Astrocyte (in vitro differentiated cells and primary cell): ENCODE measurements at regions not wholly inside any gene's neighbourhood (a gene's known extent, or its start where the extent isn't known, plus 50 kb on each side); places are given as distances from the start of the nearest gene placed in this dataset.

ENCODE experiments used
- EZH2 ChIP-seq: IDR thresholded peaks from 2 replicates; pipeline ENCODE4 v1.6.1; 2012; ENCODE audit warnings: mild to moderate bottlenecking, low read length, inconsistent platforms; ENCODE audit not compliant: insufficient read depth
- TF ChIP-seq, protein P1 (sequence below): IDR thresholded peaks from 2 replicates; pipeline ENCODE4 v1.5.1; 2011; ENCODE audit warnings: low read depth, mild to moderate bottlenecking, inconsistent platforms, low read length, moderate library complexity; ENCODE audit not compliant: insufficient read depth

DNA sequence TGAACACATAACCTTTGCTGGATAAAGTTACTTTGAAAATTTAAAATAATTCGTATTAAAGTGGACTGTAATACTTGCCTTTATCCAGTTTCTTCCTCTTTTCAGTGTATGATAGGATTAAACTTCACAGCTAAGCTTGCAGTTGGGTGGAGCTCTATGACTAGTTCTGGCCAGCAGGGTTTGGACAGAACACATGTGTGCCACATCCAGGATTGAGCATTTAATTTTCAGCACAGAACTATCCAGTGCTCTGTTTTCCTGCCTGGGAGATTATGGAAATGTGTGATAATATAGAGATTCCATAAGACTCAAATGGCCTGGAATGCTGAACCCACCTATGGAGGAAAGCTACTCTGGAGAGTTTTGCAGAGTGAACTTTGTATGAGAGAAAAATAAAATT, 200.2 kb downstream of the OSR1 start:
- TF ChIP-seq, protein P1, sequence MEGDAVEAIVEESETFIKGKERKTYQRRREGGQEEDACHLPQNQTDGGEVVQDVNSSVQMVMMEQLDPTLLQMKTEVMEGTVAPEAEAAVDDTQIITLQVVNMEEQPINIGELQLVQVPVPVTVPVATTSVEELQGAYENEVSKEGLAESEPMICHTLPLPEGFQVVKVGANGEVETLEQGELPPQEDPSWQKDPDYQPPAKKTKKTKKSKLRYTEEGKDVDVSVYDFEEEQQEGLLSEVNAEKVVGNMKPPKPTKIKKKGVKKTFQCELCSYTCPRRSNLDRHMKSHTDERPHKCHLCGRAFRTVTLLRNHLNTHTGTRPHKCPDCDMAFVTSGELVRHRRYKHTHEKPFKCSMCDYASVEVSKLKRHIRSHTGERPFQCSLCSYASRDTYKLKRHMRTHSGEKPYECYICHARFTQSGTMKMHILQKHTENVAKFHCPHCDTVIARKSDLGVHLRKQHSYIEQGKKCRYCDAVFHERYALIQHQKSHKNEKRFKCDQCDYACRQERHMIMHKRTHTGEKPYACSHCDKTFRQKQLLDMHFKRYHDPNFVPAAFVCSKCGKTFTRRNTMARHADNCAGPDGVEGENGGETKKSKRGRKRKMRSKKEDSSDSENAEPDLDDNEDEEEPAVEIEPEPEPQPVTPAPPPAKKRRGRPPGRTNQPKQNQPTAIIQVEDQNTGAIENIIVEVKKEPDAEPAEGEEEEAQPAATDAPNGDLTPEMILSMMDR, result no peak
- no peak for TF ChIP-seq EZH2
